Bronchial epithelial cell (primary cell): ENCODE measurements at regions not wholly inside any gene's neighbourhood (a gene's known extent, or its start where the extent isn't known, plus 50 kb on each side); places are given as distances from the start of the nearest gene placed in this dataset.
A peak's percentile ranks its signal among the peaks of the same experiment; 100 is the strongest.

Experiments
- DNase-seq: peaks from one replicate; pipeline ENCODE4 v3.0.0-alpha.2; 2010; ENCODE audit warnings: low read depth
- FAIRE-seq: peaks from 2 replicates; lab custom pipeline; 2011; peaks lifted over from hg19 to GRCh38; lab: Jason Lieb, UNC
- H3K27me3 ChIP-seq: 2 replicates; pipeline ENCODE4 v1.5.1; 2011; ENCODE audit warnings: low read length; ENCODE audit not compliant: control insufficient read depth, insufficient read depth
- H3K36me3 ChIP-seq: 2 replicates; pipeline ENCODE4 v1.5.1; 2011; ENCODE audit warnings: low read length; ENCODE audit not compliant: control insufficient read depth, insufficient read depth
- H3K4me3 ChIP-seq: 2 replicates; pipeline ENCODE4 v1.5.1; 2011; ENCODE audit warnings: mild to moderate bottlenecking, low read depth, low read length, control low read depth
- CTCF ChIP-seq: IDR thresholded peaks from 2 replicates; pipeline ENCODE4 v1.5.1; 2011; ENCODE audit warnings: mild to moderate bottlenecking, moderate library complexity, low read length, control low read depth, inconsistent platforms; ENCODE audit not compliant: insufficient read depth, severe bottlenecking

GRCh38 chr20:1827510-1827973 is 67.7 kb upstream of the SIRPA start:
- Histone ChIP-seq H3K27me3 (no peaks in the 10 kb centered on the region), H3K36me3 (no peaks in the 10 kb centered on the region), H3K4me3 (no peak overlapping the region)
- no peak for DNase-seq
- FAIRE-seq, result no peak
- no peak for TF ChIP-seq CTCF

- Histone ChIP-seq H3K4me3 (no peak overlapping the region), H3K36me3 (no peaks in the 10 kb centered on the region), H3K27me3 (no peaks in the 10 kb centered on the region)
- no peak for FAIRE-seq
- DNase-seq, result no peak
- TF ChIP-seq CTCF, result no peak
These were observed 69.2 kb upstream of the SIRPA start for GRCh38 chr20:1825938-1826445.

- H3K4me3 ChIP-seq, result no peak overlapping the region
- peak; percentile 71 for DNase-seq
- FAIRE-seq, result no peak
- H3K36me3 ChIP-seq, result no peaks in the 10 kb centered on the region
- no peaks in the 10 kb centered on the region for H3K27me3 ChIP-seq
- TF ChIP-seq CTCF, result no peak
These were observed 69.7 kb upstream of the SIRPA start for GRCh38 chr20:1825507-1825906.

DNA sequence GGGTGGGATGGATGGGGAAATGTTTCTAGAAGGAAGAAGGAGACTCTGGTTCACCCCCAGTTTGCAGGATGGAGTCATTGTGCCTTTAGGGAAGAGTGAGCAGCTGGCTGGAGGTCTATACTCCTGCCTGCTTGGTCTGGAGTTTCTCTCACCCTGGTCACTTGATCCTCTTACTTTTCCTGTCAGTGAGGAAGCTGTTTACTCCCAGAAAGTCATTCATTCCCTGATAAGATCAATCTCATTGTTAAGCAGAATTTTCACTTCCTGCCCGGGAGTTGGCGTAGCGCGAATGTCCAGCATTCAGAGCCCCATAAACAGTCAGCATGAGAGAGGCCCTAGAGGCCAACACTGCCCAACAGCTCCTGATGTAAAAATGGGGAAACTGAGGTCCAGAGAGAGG is 70.4 kb upstream of the SIRPA start:
- FAIRE-seq (no peak), DNase-seq (no peak)

GRCh38 chr20:1824181-1824580 is 71.0 kb upstream of the SIRPA start:
- no peak for TF ChIP-seq CTCF
- H3K27me3 ChIP-seq, result no peaks in the 10 kb centered on the region
- no peak overlapping the region for H3K4me3 ChIP-seq
- no peak for DNase-seq
- FAIRE-seq, result no peak
- H3K36me3 ChIP-seq, result no peaks in the 10 kb centered on the region

More for the DNA sequence above, 70.4 kb upstream of the SIRPA start:
- H3K36me3 ChIP-seq, result no peaks in the 10 kb centered on the region
- TF ChIP-seq CTCF, result no peak
- H3K4me3 ChIP-seq, result no peak overlapping the region
- no peaks in the 10 kb centered on the region for H3K27me3 ChIP-seq

- no peak overlapping the region for H3K4me3 ChIP-seq
- TF ChIP-seq CTCF, result no peak
- no peaks in the 10 kb centered on the region for H3K27me3 ChIP-seq
- FAIRE-seq, result no peak
- no peaks in the 10 kb centered on the region for H3K36me3 ChIP-seq
- DNase-seq, result no peak
These were observed 71.8 kb upstream of the SIRPA start for GRCh38 chr20:1823450-1823844.
